ENCODE measurements at regions not wholly inside any gene's neighbourhood (a gene's known extent, or its start where the extent isn't known, plus 50 kb on each side); places are given as distances from the start of the nearest gene placed in this dataset.

GRCh38 chr14:71270111-71270510 is 362.9 kb downstream of the PCNX1 start:
- no peaks in the 10 kb centered on the region for H3K27me3 ChIP-seq (ENCODE audit: insufficient read depth, low read depth, low read length)

GRCh38 chr14:71271166-71271945 is 364.1 kb downstream of the PCNX1 start:
- TF ChIP-seq MXI1 (conservative IDR thresholded peaks at IDR 0.05; ENCODE audit: poor library complexity, severe bottlenecking): no peak
- no peak for TF ChIP-seq REST (IDR thresholded peaks at IDR 0.05; ENCODE audit: borderline replicate concordance)
- TF ChIP-seq SMC3 (conservative IDR thresholded peaks at IDR 0.05; ENCODE audit: poor library complexity): no peak
- TF ChIP-seq RAD21 (conservative IDR thresholded peaks at IDR 0.05): no peak
- no peak for TF ChIP-seq EP300 (conservative IDR thresholded peaks at IDR 0.05; ENCODE audit: poor library complexity, severe bottlenecking)
- TF ChIP-seq POLR2AphosphoS5 (IDR thresholded peaks at IDR 0.05): no peak
- TF ChIP-seq TAF1 (IDR thresholded peaks at IDR 0.05; ENCODE audit: low read depth): no peak
- TF ChIP-seq EZH2 (IDR thresholded peaks at IDR 0.05; ENCODE audit: borderline replicate concordance, insufficient read depth, low read length, poor library complexity, severe bottlenecking): no peak
- no peak for TF ChIP-seq CTCF (IDR thresholded peaks at IDR 0.05; ENCODE audit: poor library complexity, severe bottlenecking)
- no peaks in the 10 kb centered on the region for H3K9me3 ChIP-seq (ENCODE audit: low read length)
- no peak overlapping the region for H3K4me3 ChIP-seq (ENCODE audit: low read length)
- H4K20me1 ChIP-seq (ENCODE audit: insufficient read depth): no peaks in the 10 kb centered on the region
- no peaks in the 10 kb centered on the region for H3F3A ChIP-seq (ENCODE audit: insufficient read depth, low read length, poor library complexity, severe bottlenecking)
- H3K79me2 ChIP-seq (replicated peaks; ENCODE audit: insufficient read depth, low read length): no peaks in the 10 kb centered on the region
- no peaks in the 10 kb centered on the region for H3K27me3 ChIP-seq (ENCODE audit: insufficient read depth, low read depth, low read length)
- no peak overlapping the region for H2AFZ ChIP-seq (ENCODE audit: low read depth, low read length)
- no peak overlapping the region for H3K27ac ChIP-seq (ENCODE audit: low read length)
- H3K9ac ChIP-seq (ENCODE audit: low read length): no peak overlapping the region
- no peak overlapping the region for H3K4me2 ChIP-seq (ENCODE audit: low read length)
- no peaks in the 10 kb centered on the region for H3K36me3 ChIP-seq (ENCODE audit: insufficient read depth, low read length)
- no peaks in the 10 kb centered on the region for H3K9me2 ChIP-seq (ENCODE audit: insufficient read depth, low read length)

More at GRCh38 chr14:71270111-71270510, 362.9 kb downstream of the PCNX1 start:
- Histone ChIP-seq H3K36me3 (ENCODE audit: insufficient read depth, low read length) (no peaks in the 10 kb centered on the region), H3K27ac (ENCODE audit: low read length) (no peak overlapping the region), H3F3A (ENCODE audit: insufficient read depth, low read length, poor library complexity, severe bottlenecking) (no peaks in the 10 kb centered on the region), H2AFZ (ENCODE audit: low read depth, low read length) (no peak overlapping the region), H3K9me2 (ENCODE audit: insufficient read depth, low read length) (no peaks in the 10 kb centered on the region), H3K79me2 (replicated peaks; ENCODE audit: insufficient read depth, low read length) (no peaks in the 10 kb centered on the region), H3K9ac (ENCODE audit: low read length) (no peak overlapping the region), H4K20me1 (ENCODE audit: insufficient read depth) (no peaks in the 10 kb centered on the region), H3K4me3 (ENCODE audit: low read length) (no peak overlapping the region), H3K4me2 (ENCODE audit: low read length) (no peak overlapping the region), H3K9me3 (ENCODE audit: low read length) (no peaks in the 10 kb centered on the region)
- TF ChIP-seq REST (IDR thresholded peaks at IDR 0.05; ENCODE audit: borderline replicate concordance): no peak
- TF ChIP-seq POLR2AphosphoS5 (IDR thresholded peaks at IDR 0.05): no peak
